MM.1S (cell line): ENCODE measurements at regions not wholly inside any gene's neighbourhood (a gene's known extent, or its start where the extent isn't known, plus 50 kb on each side); places are given as distances from the start of the nearest gene placed in this dataset.

Experiments used
- DNase-seq: peaks from one replicate; pipeline ENCODE4 v3.0.0-alpha.2; 2015
- H2AFZ ChIP-seq: fragments of 300-600 bp; sonication (generic); 2 replicates; pipeline ENCODE4 v1.6.0; 2016; ENCODE audit warnings: antibody characterized with exemption, low read length
- H3F3A ChIP-seq: fragments of 300-600 bp; sonication (generic); 2 replicates; pipeline ENCODE4 v1.6.1; 2016; ENCODE audit warnings: mild to moderate bottlenecking, antibody characterized with exemption, low read length, moderate library complexity, mixed read lengths; ENCODE audit not compliant: insufficient read depth
- H3K27ac ChIP-seq: fragments of 300-600 bp; sonication (generic); 2 replicates; pipeline ENCODE4 v1.5.1; 2016; ENCODE audit warnings: mild to moderate bottlenecking, low read length
- H3K27me3 ChIP-seq: fragments of 300-600 bp; sonication (generic); replicated peaks from 2 replicates; pipeline ENCODE4 v1.6.0; 2016; ENCODE audit warnings: low read length; ENCODE audit not compliant: insufficient read depth
- H3K36me3 ChIP-seq: fragments of 300-600 bp; sonication (generic); replicated peaks from 2 replicates; pipeline ENCODE4 v1.6.1; 2016; ENCODE audit warnings: mild to moderate bottlenecking, low read length, mixed read lengths; ENCODE audit not compliant: insufficient read depth
- H3K4me1 ChIP-seq: fragments of 300-600 bp; sonication (generic); 2 replicates; pipeline ENCODE4 v1.6.1; 2016; ENCODE audit warnings: low read length, mixed read lengths
- H3K4me2 ChIP-seq: fragments of 300-600 bp; sonication (generic); 2 replicates; pipeline ENCODE4 v1.6.0; 2016; ENCODE audit warnings: low read depth, low read length
- H3K4me3 ChIP-seq: fragments of 300-600 bp; sonication (generic); 2 replicates; pipeline ENCODE4 v1.5.1; 2016; ENCODE audit warnings: low read length, mixed read lengths
- H3K79me2 ChIP-seq: fragments of 300-600 bp; sonication (generic); 2 replicates; pipeline ENCODE4 v1.6.1; 2016; ENCODE audit warnings: mixed run types, low read length, mixed read lengths
- H3K9ac ChIP-seq: fragments of 300-600 bp; sonication (generic); 2 replicates; pipeline ENCODE4 v1.6.1; 2016; ENCODE audit warnings: low read length, mixed read lengths
- H3K9me2 ChIP-seq: fragments of 300-600 bp; sonication (generic); replicated peaks from 2 replicates; pipeline ENCODE4 v1.6.1; 2016; ENCODE audit warnings: mild to moderate bottlenecking, low read length, mixed read lengths; ENCODE audit not compliant: insufficient read depth
- H3K9me3 ChIP-seq: fragments of 300-600 bp; sonication (generic); replicated peaks from 2 replicates; pipeline ENCODE4 v1.6.1; 2016; ENCODE audit warnings: mild to moderate bottlenecking, low read length, mixed read lengths; ENCODE audit not compliant: insufficient read depth
- H4K20me1 ChIP-seq: fragments of 300-600 bp; sonication (generic); 2 replicates; pipeline ENCODE4 v1.6.1; 2016; ENCODE audit warnings: mild to moderate bottlenecking, low read length, moderate library complexity, mixed read lengths; ENCODE audit not compliant: insufficient read depth
- CTCF ChIP-seq: fragments of 300-600 bp; sonication (generic); IDR thresholded peaks from 2 replicates; pipeline ENCODE4 v1.5.1; 2016; ENCODE audit warnings: antibody characterized with exemption, low read length, mixed read lengths
- EZH2 ChIP-seq: fragments of 300-600 bp; sonication (generic); optimal IDR thresholded peaks from 2 replicates; pipeline ENCODE3; 2017; ENCODE audit warnings: low read depth, mild to moderate bottlenecking, antibody characterized with exemption, low read length, mixed read lengths
- EZH2phosphoT487 ChIP-seq: fragments of 300-600 bp; sonication (generic); IDR thresholded peaks from 2 replicates; pipeline ENCODE4 v1.6.1; 2018; ENCODE audit warnings: antibody characterized with exemption, low read length

DNA sequence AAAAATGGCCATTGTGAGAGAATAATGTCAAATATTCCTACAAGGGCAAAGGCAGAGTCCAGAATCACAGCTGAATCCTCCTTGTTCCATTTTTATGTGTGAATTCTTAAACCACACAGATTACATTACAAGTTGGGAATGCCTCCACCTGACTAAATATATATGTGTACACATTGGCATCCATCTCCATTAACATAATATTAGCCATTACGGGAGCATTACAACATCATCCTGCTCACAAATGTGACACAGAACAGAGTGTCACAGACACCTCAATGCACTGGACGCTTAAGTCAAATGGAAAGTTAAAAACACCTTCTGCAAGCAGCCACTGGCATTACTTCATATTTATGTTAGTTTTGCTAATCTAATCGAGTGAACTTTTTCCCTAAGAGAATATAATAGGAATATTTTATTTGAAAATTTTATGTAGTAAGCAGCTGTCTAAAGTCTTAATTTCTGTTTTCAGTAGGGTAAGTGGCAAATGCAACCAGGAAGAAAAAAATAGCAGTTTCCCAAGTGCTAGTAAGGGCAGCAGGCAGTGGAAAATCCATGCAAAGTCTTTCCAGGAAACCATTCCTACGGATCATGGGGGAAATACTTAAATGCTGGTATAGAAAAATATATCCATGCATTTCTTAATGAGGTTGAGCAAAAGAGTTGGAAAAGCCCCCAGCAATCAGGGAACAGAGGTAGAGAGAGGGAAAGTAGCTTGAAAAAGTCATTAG lies 255.6 kb downstream of the OSR1 start:
- no peaks in the 10 kb centered on the region for H3K9me2 ChIP-seq
- no peak for DNase-seq
- H2AFZ ChIP-seq = no peak overlapping the region
- no peaks in the 10 kb centered on the region for H3K27me3 ChIP-seq
- H3F3A ChIP-seq = no peaks in the 10 kb centered on the region
- H3K27ac ChIP-seq = no peak overlapping the region
- TF ChIP-seq EZH2 (no peak), CTCF (no peak), EZH2phosphoT487 (no peak)
- no peaks in the 10 kb centered on the region for H3K36me3 ChIP-seq
- no peaks in the 10 kb centered on the region for H3K4me1 ChIP-seq
- H3K9me3 ChIP-seq = no peaks in the 10 kb centered on the region
- no peak overlapping the region for H3K4me2 ChIP-seq
- no peak overlapping the region for H3K9ac ChIP-seq
- no peaks in the 10 kb centered on the region for H4K20me1 ChIP-seq
- H3K4me3 ChIP-seq = no peak overlapping the region
- no peaks in the 10 kb centered on the region for H3K79me2 ChIP-seq

GRCh38 chr2:19101968-19102367 lies 256.5 kb downstream of the OSR1 start:
- H3F3A ChIP-seq = no peaks in the 10 kb centered on the region
- no peak overlapping the region for H3K9ac ChIP-seq
- H3K4me3 ChIP-seq = no peak overlapping the region
- H2AFZ ChIP-seq = no peak overlapping the region
- no peaks in the 10 kb centered on the region for H3K4me1 ChIP-seq
- no peaks in the 10 kb centered on the region for H3K27me3 ChIP-seq
- no peak overlapping the region for H3K4me2 ChIP-seq
- no peaks in the 10 kb centered on the region for H3K9me2 ChIP-seq
- H3K27ac ChIP-seq = no peak overlapping the region
- TF ChIP-seq EZH2 (no peak), CTCF (no peak), EZH2phosphoT487 (no peak)
- no peak for DNase-seq
- H4K20me1 ChIP-seq = no peaks in the 10 kb centered on the region
- H3K9me3 ChIP-seq = no peaks in the 10 kb centered on the region
- H3K79me2 ChIP-seq = no peaks in the 10 kb centered on the region
- no peaks in the 10 kb centered on the region for H3K36me3 ChIP-seq

GRCh38 chr2:19100570-19100969 lies 257.9 kb downstream of the OSR1 start:
- no peaks in the 10 kb centered on the region for H4K20me1 ChIP-seq
- no peaks in the 10 kb centered on the region for H3K9me2 ChIP-seq
- H3K4me3 ChIP-seq = no peak overlapping the region
- H3K36me3 ChIP-seq = no peaks in the 10 kb centered on the region
- H3K9ac ChIP-seq = no peak overlapping the region
- H3K27ac ChIP-seq = no peak overlapping the region
- no peaks in the 10 kb centered on the region for H3K9me3 ChIP-seq
- H3F3A ChIP-seq = no peaks in the 10 kb centered on the region
- DNase-seq = no peak
- H3K79me2 ChIP-seq = no peaks in the 10 kb centered on the region
- no peak overlapping the region for H3K4me2 ChIP-seq
- H3K4me1 ChIP-seq = no peaks in the 10 kb centered on the region
- no peak overlapping the region for H2AFZ ChIP-seq
- H3K27me3 ChIP-seq = no peaks in the 10 kb centered on the region
- TF ChIP-seq CTCF (no peak), EZH2 (no peak), EZH2phosphoT487 (no peak)
